ENCODE measurements at regions not wholly inside any gene's neighbourhood (a gene's known extent, or its start where the extent isn't known, plus 50 kb on each side); places are given as distances from the start of the nearest gene placed in this dataset.

- H3K27me3 ChIP-seq (ENCODE audit: low read length) = 0 out of 2 replicates have a peak, but pooled peaks cover 4% of the 10 kb centered on the region
- no peaks in the 10 kb centered on the region for H3K79me2 ChIP-seq (ENCODE audit: insufficient read depth, low read length)
- no peak overlapping the region for H2AFZ ChIP-seq (ENCODE audit: low read depth, low read length, severe bottlenecking)
- no peaks in the 10 kb centered on the region for H3K9me3 ChIP-seq (ENCODE audit: insufficient read depth, low read length)
- no peaks in the 10 kb centered on the region for H3K9me2 ChIP-seq (replicated peaks; ENCODE audit: insufficient read depth, low read length)
- H4K20me1 ChIP-seq (ENCODE audit: low read depth, low read length) = no peaks in the 10 kb centered on the region
- no peak overlapping the region for H3K4me3 ChIP-seq (ENCODE audit: insufficient read depth, low read length, poor library complexity, severe bottlenecking)
- no peaks in the 10 kb centered on the region for H3F3A ChIP-seq (ENCODE audit: insufficient read depth)
- H3K9ac ChIP-seq (ENCODE audit: low read length) = no peak overlapping the region
- no peak overlapping the region for H3K4me2 ChIP-seq (ENCODE audit: low read depth, low read length, poor library complexity, severe bottlenecking)
- no peak overlapping the region for H3K27ac ChIP-seq (ENCODE audit: low read depth, low read length)
- H3K36me3 ChIP-seq (ENCODE audit: low read length) = no peaks in the 10 kb centered on the region
- no peak for TF ChIP-seq CTCF (IDR thresholded peaks at IDR 0.05; ENCODE audit: insufficient read depth, low read length, poor library complexity, severe bottlenecking)
- TF ChIP-seq EZH2phosphoT487 (conservative IDR thresholded peaks at IDR 0.05; ENCODE audit: low read length) = no peak
These were observed 217.4 kb upstream of the GMDS start for GRCh38 chr6:2462831-2463230.

- Histone ChIP-seq H3K4me2 (ENCODE audit: low read depth, low read length, poor library complexity, severe bottlenecking) (no peak overlapping the region), H3K4me3 (ENCODE audit: insufficient read depth, low read length, poor library complexity, severe bottlenecking) (no peak overlapping the region), H3K9me2 (replicated peaks; ENCODE audit: insufficient read depth, low read length) (no peaks in the 10 kb centered on the region), H3K27me3 (ENCODE audit: low read length) (no peaks in the 10 kb centered on the region), H3K36me3 (ENCODE audit: low read length) (no peaks in the 10 kb centered on the region), H3K9me3 (ENCODE audit: insufficient read depth, low read length) (no peaks in the 10 kb centered on the region), H3K9ac (ENCODE audit: low read length) (no peak overlapping the region), H3F3A (ENCODE audit: insufficient read depth) (no peaks in the 10 kb centered on the region), H2AFZ (ENCODE audit: low read depth, low read length, severe bottlenecking) (no peak overlapping the region), H4K20me1 (ENCODE audit: low read depth, low read length) (no peaks in the 10 kb centered on the region), H3K27ac (ENCODE audit: low read depth, low read length) (no peak overlapping the region), H3K79me2 (ENCODE audit: insufficient read depth, low read length) (no peaks in the 10 kb centered on the region)
- TF ChIP-seq CTCF (IDR thresholded peaks at IDR 0.05; ENCODE audit: insufficient read depth, low read length, poor library complexity, severe bottlenecking) (no peak), EZH2phosphoT487 (conservative IDR thresholded peaks at IDR 0.05; ENCODE audit: low read length) (no peak)
These were observed 214.9 kb upstream of the GMDS start for GRCh38 chr6:2460216-2460745.

- Histone ChIP-seq H3K4me3 (ENCODE audit: insufficient read depth, low read length, poor library complexity, severe bottlenecking) (no peak overlapping the region), H3K9me2 (replicated peaks; ENCODE audit: insufficient read depth, low read length) (no peaks in the 10 kb centered on the region), H3K36me3 (ENCODE audit: low read length) (no peaks in the 10 kb centered on the region), H3F3A (ENCODE audit: insufficient read depth) (no peaks in the 10 kb centered on the region), H3K79me2 (ENCODE audit: insufficient read depth, low read length) (no peaks in the 10 kb centered on the region), H3K4me2 (ENCODE audit: low read depth, low read length, poor library complexity, severe bottlenecking) (no peak overlapping the region), H3K9ac (ENCODE audit: low read length) (no peak overlapping the region), H3K9me3 (ENCODE audit: insufficient read depth, low read length) (no peaks in the 10 kb centered on the region), H4K20me1 (ENCODE audit: low read depth, low read length) (no peaks in the 10 kb centered on the region), H3K27me3 (ENCODE audit: low read length) (no peaks in the 10 kb centered on the region), H3K27ac (ENCODE audit: low read depth, low read length) (no peak overlapping the region), H2AFZ (ENCODE audit: low read depth, low read length, severe bottlenecking) (no peak overlapping the region)
- no peak for TF ChIP-seq EZH2phosphoT487 (conservative IDR thresholded peaks at IDR 0.05; ENCODE audit: low read length)
These were observed 208.8 kb upstream of the GMDS start for GRCh38 chr6:2454180-2454579.

GRCh38 chr6:2450546-2450945 is 205.1 kb upstream of the GMDS start:
- Histone ChIP-seq H3K27ac (ENCODE audit: low read depth, low read length) (no peak overlapping the region), H4K20me1 (ENCODE audit: low read depth, low read length) (no peaks in the 10 kb centered on the region), H3F3A (ENCODE audit: insufficient read depth) (no peaks in the 10 kb centered on the region), H3K4me3 (ENCODE audit: insufficient read depth, low read length, poor library complexity, severe bottlenecking) (no peak overlapping the region), H3K9me3 (ENCODE audit: insufficient read depth, low read length) (no peaks in the 10 kb centered on the region), H3K79me2 (ENCODE audit: insufficient read depth, low read length) (no peaks in the 10 kb centered on the region), H2AFZ (ENCODE audit: low read depth, low read length, severe bottlenecking) (no peak overlapping the region), H3K27me3 (ENCODE audit: low read length) (no peaks in the 10 kb centered on the region), H3K4me2 (ENCODE audit: low read depth, low read length, poor library complexity, severe bottlenecking) (no peak overlapping the region), H3K9me2 (replicated peaks; ENCODE audit: insufficient read depth, low read length) (no peaks in the 10 kb centered on the region), H3K36me3 (ENCODE audit: low read length) (no peaks in the 10 kb centered on the region), H3K9ac (ENCODE audit: low read length) (no peak overlapping the region)
- TF ChIP-seq EZH2phosphoT487 (conservative IDR thresholded peaks at IDR 0.05; ENCODE audit: low read length) (no peak), CTCF (IDR thresholded peaks at IDR 0.05; ENCODE audit: insufficient read depth, low read length, poor library complexity, severe bottlenecking) (no peak)

Data from SU-DHL-6 (cell line).